ENCODE measurements at regions not wholly inside any gene's neighbourhood (a gene's known extent, or its start where the extent isn't known, plus 50 kb on each side); places are given as distances from the start of the nearest gene placed in this dataset.
A peak's percentile ranks its signal among the peaks of the same experiment; 100 is the strongest.

- 63 to 81% (median 76%) methylated on average over 3 of the region's 3 CpGs for WGBS, 3 donors
- H3K4me3 ChIP-seq (ENCODE audit: low read depth in 1 of 3, low read length in 3 of 3), result no peak overlapping the region
- no peaks in the 10 kb centered on the region for H3K9me3 ChIP-seq (ENCODE audit: control insufficient read depth in 2 of 2, insufficient read depth in 1 of 2, low read depth in 1 of 2, low read length in 1 of 2)
- no peaks in the 10 kb centered on the region for H3K4me1 ChIP-seq (ENCODE audit: control insufficient read depth in 3 of 3, insufficient read depth in 2 of 3, low read depth in 1 of 3, low read length in 2 of 3)
- H3K27me3 ChIP-seq (ENCODE audit: control insufficient read depth in 3 of 3, insufficient read depth in 3 of 3, low read length in 3 of 3), result no peaks in the 10 kb centered on the region
- no peak overlapping the region for H3K27ac ChIP-seq (ENCODE audit: low read depth in 1 of 3, low read length in 2 of 3)
- DNase-seq (no peak), FAIRE-seq (no peak)
- H3K36me3 ChIP-seq (ENCODE audit: control insufficient read depth in 3 of 3, insufficient read depth in 2 of 3, low read depth in 1 of 3, low read length in 3 of 3), result no peaks in the 10 kb centered on the region
These were observed 322.7 kb upstream of the SEMA6A start for GRCh38 chr5:116897291-116897690.

- Histone ChIP-seq H3K4me3 (ENCODE audit: low read depth in 1 of 3, low read length in 3 of 3) (no peak overlapping the region), H3K27me3 (ENCODE audit: control insufficient read depth in 3 of 3, insufficient read depth in 3 of 3, low read length in 3 of 3) (no peaks in the 10 kb centered on the region), H3K36me3 (ENCODE audit: control insufficient read depth in 3 of 3, insufficient read depth in 2 of 3, low read depth in 1 of 3, low read length in 3 of 3) (no peaks in the 10 kb centered on the region), H3K27ac (ENCODE audit: low read depth in 1 of 3, low read length in 2 of 3) (no peak overlapping the region), H3K9me3 (ENCODE audit: control insufficient read depth in 2 of 2, insufficient read depth in 1 of 2, low read depth in 1 of 2, low read length in 1 of 2) (no peaks in the 10 kb centered on the region), H3K4me1 (ENCODE audit: control insufficient read depth in 3 of 3, insufficient read depth in 2 of 3, low read depth in 1 of 3, low read length in 2 of 3) (no peaks in the 10 kb centered on the region)
- no peak for FAIRE-seq
- no peak for DNase-seq
These were observed 321.4 kb upstream of the SEMA6A start for GRCh38 chr5:116896001-116896400.

DNA sequence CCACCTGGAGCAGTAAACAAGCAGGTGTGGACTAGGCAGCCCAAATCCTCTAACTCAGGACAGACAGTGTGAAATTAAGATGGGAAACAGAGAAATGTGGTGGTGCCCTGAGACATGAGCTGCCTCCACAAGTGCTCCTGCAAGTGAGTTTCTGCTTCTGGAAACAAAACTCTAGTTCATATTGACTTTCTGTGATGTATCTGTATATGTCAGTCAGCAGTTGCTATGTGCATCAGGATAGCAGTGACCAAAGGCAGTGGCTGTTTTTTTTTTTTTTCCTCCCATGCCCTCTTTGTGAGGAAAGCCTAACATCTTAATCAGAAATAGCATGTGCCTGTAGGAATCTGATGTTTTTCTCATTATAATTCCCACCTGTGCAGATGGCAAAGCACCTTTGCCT is 318.4 kb upstream of the SEMA6A start:
- no peaks in the 10 kb centered on the region for H3K4me1 ChIP-seq (ENCODE audit: control insufficient read depth in 3 of 3, insufficient read depth in 2 of 3, low read depth in 1 of 3, low read length in 2 of 3)
- H3K9me3 ChIP-seq (ENCODE audit: control insufficient read depth in 2 of 2, insufficient read depth in 1 of 2, low read depth in 1 of 2, low read length in 1 of 2), result no peaks in the 10 kb centered on the region
- no peaks in the 10 kb centered on the region for H3K27me3 ChIP-seq (ENCODE audit: control insufficient read depth in 3 of 3, insufficient read depth in 3 of 3, low read length in 3 of 3)
- H3K27ac ChIP-seq (ENCODE audit: low read depth in 1 of 3, low read length in 2 of 3), result no peak overlapping the region
- H3K36me3 ChIP-seq (ENCODE audit: control insufficient read depth in 3 of 3, insufficient read depth in 2 of 3, low read depth in 1 of 3, low read length in 3 of 3), result no peaks in the 10 kb centered on the region
- DNase-seq (peak in 1 of 2 donors; percentile 5), FAIRE-seq (no peak)
- no peak overlapping the region for H3K4me3 ChIP-seq (ENCODE audit: low read depth in 1 of 3, low read length in 3 of 3)

GRCh38 chr5:116887104-116887503 is 312.5 kb upstream of the SEMA6A start:
- FAIRE-seq, result no peak
- WGBS, 3 donors, result 37 to 75% (median 52%) methylated on average over 1 of the region's 1 CpG

DNA sequence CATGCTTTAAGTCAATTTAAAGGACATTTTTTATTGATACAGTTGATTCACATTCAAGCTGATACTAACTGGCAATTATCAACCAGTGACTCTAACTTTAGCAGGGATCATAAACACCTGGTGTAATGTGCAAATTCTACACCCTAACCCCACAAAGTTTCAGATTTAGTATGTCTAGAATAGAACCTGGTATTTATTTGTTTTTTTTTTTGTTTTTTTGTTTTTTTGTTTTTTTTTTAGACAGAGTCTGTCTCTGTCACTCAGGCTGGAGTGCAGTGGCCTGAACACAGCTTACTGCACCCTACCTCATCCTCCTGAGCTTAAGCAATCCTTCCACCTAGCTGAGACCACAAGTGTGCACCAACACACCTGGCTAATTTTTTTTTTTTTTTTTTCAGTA is 311.2 kb upstream of the SEMA6A start:
- Histone ChIP-seq H3K27me3 (ENCODE audit: control insufficient read depth in 3 of 3, insufficient read depth in 3 of 3, low read length in 3 of 3) (no peaks in the 10 kb centered on the region), H3K27ac (ENCODE audit: low read depth in 1 of 3, low read length in 2 of 3) (no peak overlapping the region), H3K4me1 (ENCODE audit: control insufficient read depth in 3 of 3, insufficient read depth in 2 of 3, low read depth in 1 of 3, low read length in 2 of 3) (no peaks in the 10 kb centered on the region), H3K36me3 (ENCODE audit: control insufficient read depth in 3 of 3, insufficient read depth in 2 of 3, low read depth in 1 of 3, low read length in 3 of 3) (no peaks in the 10 kb centered on the region), H3K9me3 (ENCODE audit: control insufficient read depth in 2 of 2, insufficient read depth in 1 of 2, low read depth in 1 of 2, low read length in 1 of 2) (no peaks in the 10 kb centered on the region), H3K4me3 (ENCODE audit: low read depth in 1 of 3, low read length in 3 of 3) (no peak overlapping the region)
- DNase-seq (no peak), FAIRE-seq (no peak)

More at GRCh38 chr5:116887104-116887503, 312.5 kb upstream of the SEMA6A start:
- H3K4me3 ChIP-seq (ENCODE audit: low read depth in 1 of 3, low read length in 3 of 3), result no peak overlapping the region
- H3K36me3 ChIP-seq (ENCODE audit: control insufficient read depth in 3 of 3, insufficient read depth in 2 of 3, low read depth in 1 of 3, low read length in 3 of 3), result no peaks in the 10 kb centered on the region
- no peak overlapping the region for H3K27ac ChIP-seq (ENCODE audit: low read depth in 1 of 3, low read length in 2 of 3)
- no peaks in the 10 kb centered on the region for H3K4me1 ChIP-seq (ENCODE audit: control insufficient read depth in 3 of 3, insufficient read depth in 2 of 3, low read depth in 1 of 3, low read length in 2 of 3)
- no peak for DNase-seq
- H3K27me3 ChIP-seq (ENCODE audit: control insufficient read depth in 3 of 3, insufficient read depth in 3 of 3, low read length in 3 of 3), result no peaks in the 10 kb centered on the region
- H3K9me3 ChIP-seq (ENCODE audit: control insufficient read depth in 2 of 2, insufficient read depth in 1 of 2, low read depth in 1 of 2, low read length in 1 of 2), result no peaks in the 10 kb centered on the region

DNA sequence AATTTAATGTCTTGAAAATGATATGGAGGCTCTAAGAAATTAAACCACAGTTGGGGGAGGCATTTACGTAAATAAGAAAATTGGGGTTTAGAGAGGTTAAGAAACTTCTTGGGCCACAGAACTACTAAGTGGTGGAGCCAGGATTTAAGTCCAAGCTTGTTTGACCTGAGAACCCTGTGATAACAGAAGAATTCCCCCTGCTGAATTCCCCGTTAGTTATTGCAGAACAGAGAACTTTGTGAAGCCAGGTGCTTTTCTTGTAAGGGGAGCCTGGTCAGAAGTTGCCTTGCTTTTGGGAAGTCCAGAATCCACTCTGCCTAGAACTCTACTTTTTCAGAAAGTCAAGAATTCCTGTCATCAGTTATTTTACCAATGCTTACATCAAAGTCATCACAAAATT is 309.3 kb upstream of the SEMA6A start:
- H3K9me3 ChIP-seq (ENCODE audit: control insufficient read depth in 2 of 2, insufficient read depth in 1 of 2, low read depth in 1 of 2, low read length in 1 of 2), result peaks cover 1 to 3% of the 10 kb centered on the region in 2 donors

GRCh38 chr5:116881921-116882531 is 307.4 kb upstream of the SEMA6A start:
- Histone ChIP-seq H3K9me3 (ENCODE audit: control insufficient read depth in 2 of 2, insufficient read depth in 1 of 2, low read depth in 1 of 2, low read length in 1 of 2) (peaks cover 1 to 3% of the 10 kb centered on the region in 2 donors), H3K36me3 (ENCODE audit: control insufficient read depth in 3 of 3, insufficient read depth in 2 of 3, low read depth in 1 of 3, low read length in 3 of 3) (no peaks in the 10 kb centered on the region), H3K27ac (ENCODE audit: low read depth in 1 of 3, low read length in 2 of 3) (no peak overlapping the region), H3K4me3 (ENCODE audit: low read depth in 1 of 3, low read length in 3 of 3) (no peak overlapping the region), H3K4me1 (ENCODE audit: control insufficient read depth in 3 of 3, insufficient read depth in 2 of 3, low read depth in 1 of 3, low read length in 2 of 3) (no peaks in the 10 kb centered on the region), H3K27me3 (ENCODE audit: control insufficient read depth in 3 of 3, insufficient read depth in 3 of 3, low read length in 3 of 3) (no peaks in the 10 kb centered on the region)
- 39 to 67% (median 52%) methylated on average over 3 of the region's 3 CpGs for WGBS, 3 donors
- DNase-seq, result peak in 1 of 2 donors; percentile 7
- no peak for FAIRE-seq

More for the DNA sequence above, 309.3 kb upstream of the SEMA6A start:
- no peak overlapping the region for H3K27ac ChIP-seq (ENCODE audit: low read depth in 1 of 3, low read length in 2 of 3)
- no peak for FAIRE-seq
- 82 to 90% (median 86%) methylated on average over 2 of the region's 2 CpGs for WGBS, 3 donors
- no peaks in the 10 kb centered on the region for H3K4me1 ChIP-seq (ENCODE audit: control insufficient read depth in 3 of 3, insufficient read depth in 2 of 3, low read depth in 1 of 3, low read length in 2 of 3)
- H3K4me3 ChIP-seq (ENCODE audit: low read depth in 1 of 3, low read length in 3 of 3), result no peak overlapping the region
- no peaks in the 10 kb centered on the region for H3K27me3 ChIP-seq (ENCODE audit: control insufficient read depth in 3 of 3, insufficient read depth in 3 of 3, low read length in 3 of 3)
- no peaks in the 10 kb centered on the region for H3K36me3 ChIP-seq (ENCODE audit: control insufficient read depth in 3 of 3, insufficient read depth in 2 of 3, low read depth in 1 of 3, low read length in 3 of 3)
- no peak for DNase-seq

DNA sequence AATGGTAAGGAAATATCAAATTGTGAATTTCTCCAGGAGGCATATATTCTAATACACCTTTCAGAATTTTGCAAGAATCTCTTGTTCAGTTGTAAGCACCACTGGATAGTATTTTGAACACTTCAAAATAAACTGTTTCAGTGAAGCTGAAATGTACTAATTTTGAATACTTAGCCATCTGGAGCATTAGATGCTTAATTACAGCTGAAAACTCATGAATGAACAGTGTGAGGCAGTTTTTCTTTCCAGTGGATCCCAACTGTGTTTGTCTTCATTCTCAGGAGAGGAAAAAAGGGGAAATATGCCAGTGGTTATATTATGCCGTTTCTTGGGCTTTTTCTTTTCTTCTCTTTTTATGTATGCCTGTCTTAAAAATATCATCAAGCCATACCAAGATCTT is 306.0 kb upstream of the SEMA6A start:
- Histone ChIP-seq H3K4me3 (ENCODE audit: low read depth in 1 of 3, low read length in 3 of 3) (no peak overlapping the region), H3K27me3 (ENCODE audit: control insufficient read depth in 3 of 3, insufficient read depth in 3 of 3, low read length in 3 of 3) (peaks cover 0 to 2% (median 0%) of the 10 kb centered on the region in 3 donors), H3K9me3 (ENCODE audit: control insufficient read depth in 2 of 2, insufficient read depth in 1 of 2, low read depth in 1 of 2, low read length in 1 of 2) (peaks cover 1 to 3% of the 10 kb centered on the region in 2 donors), H3K27ac (ENCODE audit: low read depth in 1 of 3, low read length in 2 of 3) (no peak overlapping the region), H3K36me3 (ENCODE audit: control insufficient read depth in 3 of 3, insufficient read depth in 2 of 3, low read depth in 1 of 3, low read length in 3 of 3) (no peaks in the 10 kb centered on the region), H3K4me1 (ENCODE audit: control insufficient read depth in 3 of 3, insufficient read depth in 2 of 3, low read depth in 1 of 3, low read length in 2 of 3) (no peaks in the 10 kb centered on the region)
- WGBS, 3 donors, result 89 to 90% (median 89%) methylated on average over 1 of the region's 1 CpG
- DNase-seq (no peak), FAIRE-seq (no peak)

- DNase-seq (no peak), FAIRE-seq (no peak)
- no peak overlapping the region for H3K27ac ChIP-seq (ENCODE audit: low read depth in 1 of 3, low read length in 2 of 3)
- H3K27me3 ChIP-seq (ENCODE audit: control insufficient read depth in 3 of 3, insufficient read depth in 3 of 3, low read length in 3 of 3), result peaks cover 0 to 2% (median 0%) of the 10 kb centered on the region in 3 donors
- H3K4me3 ChIP-seq (ENCODE audit: low read depth in 1 of 3, low read length in 3 of 3), result no peak overlapping the region
- H3K9me3 ChIP-seq (ENCODE audit: control insufficient read depth in 2 of 2, insufficient read depth in 1 of 2, low read depth in 1 of 2, low read length in 1 of 2), result peaks cover 1 to 3% of the 10 kb centered on the region in 2 donors
- no peaks in the 10 kb centered on the region for H3K4me1 ChIP-seq (ENCODE audit: control insufficient read depth in 3 of 3, insufficient read depth in 2 of 3, low read depth in 1 of 3, low read length in 2 of 3)
- H3K36me3 ChIP-seq (ENCODE audit: control insufficient read depth in 3 of 3, insufficient read depth in 2 of 3, low read depth in 1 of 3, low read length in 3 of 3), result no peaks in the 10 kb centered on the region
These were observed 305.5 kb upstream of the SEMA6A start for GRCh38 chr5:116880150-116880549.
